ENCODE measurements at regions not wholly inside any gene's neighbourhood (a gene's known extent, or its start where the extent isn't known, plus 50 kb on each side); places are given as distances from the start of the nearest gene placed in this dataset.

DNA sequence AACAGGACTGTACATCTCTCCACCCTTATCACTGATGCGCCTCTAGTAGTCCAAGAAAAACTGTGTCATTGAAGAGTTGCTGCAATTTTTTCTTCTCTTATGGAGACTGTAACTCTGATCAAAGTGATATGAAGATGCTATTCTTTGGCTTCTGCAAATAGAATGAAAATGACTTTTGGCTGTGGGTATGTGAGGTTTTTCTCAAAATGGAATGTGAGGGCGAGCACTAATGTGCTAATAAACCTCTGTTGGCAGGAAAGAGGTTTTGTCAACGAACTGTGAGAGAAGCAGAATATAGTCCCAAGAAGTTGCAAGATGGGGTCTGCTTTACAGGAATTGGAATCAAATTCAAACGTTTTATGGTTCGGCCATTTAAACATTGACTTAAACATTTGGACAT is 252.0 kb upstream of the GAS1 start:
- no peak for TF ChIP-seq TAF1 (IDR thresholded peaks at IDR 0.05; ENCODE audit: borderline replicate concordance, low read depth, low read length)
- no peak for TF ChIP-seq POLR2A (IDR thresholded peaks at IDR 0.05; ENCODE audit: low read depth, low read length)

Measured in GM12892 (cell line).